Endodermal cell (in vitro differentiated cells): ENCODE measurements at regions not wholly inside any gene's neighbourhood (a gene's known extent, or its start where the extent isn't known, plus 50 kb on each side); places are given as distances from the start of the nearest gene placed in this dataset.

Source experiments
- DNase-seq: peaks from one replicate; pipeline ENCODE4 v3.0.0-alpha.2; 2017
- H3K27ac ChIP-seq: 2 replicates; pipeline ENCODE4 v1.5.1; 2013; ENCODE audit warnings: mild to moderate bottlenecking, low read depth, low read length, moderate library complexity
- H3K27me3 ChIP-seq: 2 replicates; pipeline ENCODE4 v1.6.1; 2013; ENCODE audit warnings: mild to moderate bottlenecking, low read length, moderate library complexity; ENCODE audit not compliant: insufficient read depth, control insufficient read depth, poor library complexity, severe bottlenecking
- H3K36me3 ChIP-seq: 2 replicates; pipeline ENCODE4 v1.7.0; 2013; ENCODE audit warnings: mild to moderate bottlenecking, low read length, moderate library complexity; ENCODE audit not compliant: control insufficient read depth, insufficient read depth
- H3K4me1 ChIP-seq: one replicate; pipeline ENCODE4 v1.7.0; 2013; ENCODE audit warnings: low read length; ENCODE audit not compliant: control insufficient read depth, insufficient read depth
- H3K4me3 ChIP-seq: 2 replicates; pipeline ENCODE4 v1.5.1; 2013; ENCODE audit warnings: mild to moderate bottlenecking, low read length, moderate library complexity
- H3K9ac ChIP-seq: 2 replicates; pipeline ENCODE4 v1.6.1; 2013; ENCODE audit warnings: mild to moderate bottlenecking, low read length, moderate library complexity; ENCODE audit not compliant: poor library complexity, severe bottlenecking; ENCODE audit errors: extremely low read depth
- H3K9me3 ChIP-seq: 2 replicates; pipeline ENCODE4 v1.6.1; 2013; ENCODE audit warnings: mild to moderate bottlenecking, low read length, moderate library complexity; ENCODE audit not compliant: control insufficient read depth
- H3K27ac Mint-ChIP-seq: 2 replicates; pipeline ENCODE4 v1.8.0; 2020; ENCODE audit warnings: mixed read lengths
- H3K27me3 Mint-ChIP-seq: 2 replicates; pipeline ENCODE4 v1.8.0; 2021; ENCODE audit warnings: mild to moderate bottlenecking, mixed read lengths; ENCODE audit not compliant: insufficient read depth
- H3K36me3 Mint-ChIP-seq: 2 replicates; pipeline ENCODE4 v1.8.0; 2020; ENCODE audit warnings: low read depth, mixed read lengths
- H3K4me1 Mint-ChIP-seq: 2 replicates; pipeline ENCODE4 v1.8.0; 2020; ENCODE audit warnings: mixed read lengths
- H3K4me3 Mint-ChIP-seq: 2 replicates; pipeline ENCODE4 v1.8.0; 2020; ENCODE audit warnings: mild to moderate bottlenecking, moderate library complexity, mixed read lengths
- H3K9me3 Mint-ChIP-seq: 2 replicates; pipeline ENCODE4 v1.8.0; 2020; ENCODE audit warnings: mild to moderate bottlenecking, mixed read lengths
- CTCF ChIP-seq: fragments of 200-600 bp; sonication (generic); conservative IDR thresholded peaks from 2 replicates; pipeline ENCODE4 v1.5.0; 2021; ENCODE audit warnings: antibody characterized with exemption, mild to moderate bottlenecking
- whole genome bisulfite sequencing, 2 experiments: methylation state at CpG; one replicate each; pipeline versions ENCODE4 v1.1.5 to v1.1.7; 2013; ENCODE audit warnings: missing lambda C conversion rate in 2 of 2, mixed read lengths in 1 of 2; ENCODE audit not compliant: insufficient coverage in 1 of 2, insufficient read length in 1 of 2; 5-methylcytosine and 5-hydroxymethylcytosine counted together

GRCh38 chr2:45323344-45323743, 287.7 kb downstream of the SRBD1 start:
- H3K27me3 ChIP-seq: no peaks in the 10 kb centered on the region
- Mint-ChIP-seq H3K27ac (no peak overlapping the region), H3K4me3 (no peak overlapping the region), H3K27me3 (peaks cover 4% of the 10 kb centered on the region), H3K9me3 (peaks cover 13% of the 10 kb centered on the region), H3K36me3 (peaks cover 5% of the 10 kb centered on the region), H3K4me1 (no peaks in the 10 kb centered on the region)
- no peak overlapping the region for H3K27ac ChIP-seq
- no peak for DNase-seq
- H3K9ac ChIP-seq: no peak overlapping the region
- WGBS, 2 experiments: 97 to 100% methylated on average over 3 of the region's 3 CpGs
- peak overlapping the region; percentile 19 for H3K4me3 ChIP-seq
- no peak for TF ChIP-seq CTCF
- peaks cover 14% of the 10 kb centered on the region for H3K9me3 ChIP-seq
- H3K4me1 ChIP-seq: no peaks in the 10 kb centered on the region
- no peaks in the 10 kb centered on the region for H3K36me3 ChIP-seq

GRCh38 chr2:45320956-45321355, 290.1 kb downstream of the SRBD1 start:
- Histone ChIP-seq H3K27me3 (no peaks in the 10 kb centered on the region), H3K4me1 (no peaks in the 10 kb centered on the region), H3K9me3 (peaks cover 14% of the 10 kb centered on the region), H3K27ac (no peak overlapping the region), H3K36me3 (no peaks in the 10 kb centered on the region), H3K9ac (no peak overlapping the region), H3K4me3 (no peak overlapping the region)
- no peak overlapping the region for H3K27ac Mint-ChIP-seq
- H3K36me3 Mint-ChIP-seq: peaks cover 5% of the 10 kb centered on the region
- WGBS, 2 experiments: 80 to 100% methylated on average over 2 of the region's 2 CpGs
- TF ChIP-seq CTCF: peak; percentile 28
- no peaks in the 10 kb centered on the region for H3K4me1 Mint-ChIP-seq
- no peak overlapping the region for H3K4me3 Mint-ChIP-seq
- peaks cover 10% of the 10 kb centered on the region for H3K9me3 Mint-ChIP-seq
- H3K27me3 Mint-ChIP-seq: peaks cover 2% of the 10 kb centered on the region
- DNase-seq: no peak

GRCh38 chr2:45319683-45320455, 291.2 kb downstream of the SRBD1 start:
- H3K4me1 Mint-ChIP-seq: no peaks in the 10 kb centered on the region
- peaks cover 10% of the 10 kb centered on the region for H3K9me3 Mint-ChIP-seq
- Histone ChIP-seq H3K27ac (no peak overlapping the region), H3K36me3 (no peaks in the 10 kb centered on the region), H3K27me3 (no peaks in the 10 kb centered on the region), H3K4me3 (no peak overlapping the region), H3K9ac (no peak overlapping the region), H3K4me1 (no peaks in the 10 kb centered on the region), H3K9me3 (peaks cover 14% of the 10 kb centered on the region)
- H3K27me3 Mint-ChIP-seq: peaks cover 2% of the 10 kb centered on the region
- WGBS, 2 experiments: 86 to 87% methylated on average over 3 to 7 of the region's 7 CpGs
- TF ChIP-seq CTCF: no peak
- DNase-seq: no peak
- H3K27ac Mint-ChIP-seq: peak overlapping the region; percentile 7
- peaks cover 5% of the 10 kb centered on the region for H3K36me3 Mint-ChIP-seq
- H3K4me3 Mint-ChIP-seq: no peak overlapping the region
